DND-41 (cell line): ENCODE measurements at regions not wholly inside any gene's neighbourhood (a gene's known extent, or its start where the extent isn't known, plus 50 kb on each side); places are given as distances from the start of the nearest gene placed in this dataset.
"Not testable (repeated sequence)": the region's sequence is repeated elsewhere in the genome, so short reads cannot be mapped to it uniquely, and the experiment has no call there.

Source experiments
- ATAC-seq: fragments of 200-7000 bp; cut with Tn5 transposase; 3 replicates; pipeline ENCODE4 v1.9.1; 2021; ENCODE audit warnings: low read depth; ENCODE audit not compliant: insufficient read depth
- DNase-seq: peaks from one replicate; pipeline ENCODE4 v3.0.0-alpha.2; 2020
- H2AFZ ChIP-seq: 2 replicates; pipeline ENCODE4 v1.6.0; 2012; ENCODE audit warnings: low read depth, low read length
- H3K27ac ChIP-seq: 2 replicates; pipeline ENCODE4 v1.5.1; 2012; ENCODE audit warnings: low read length, inconsistent platforms
- H3K27me3 ChIP-seq: fragments of 200-600 bp; sonication (generic); 2 replicates; pipeline ENCODE4 v1.6.0; 2012; ENCODE audit warnings: low read length, mild to moderate bottlenecking, inconsistent platforms; ENCODE audit not compliant: insufficient read depth, poor library complexity
- H3K36me3 ChIP-seq: 2 replicates; pipeline ENCODE4 v1.5.1; 2012; ENCODE audit warnings: low read length, inconsistent platforms; ENCODE audit not compliant: insufficient read depth
- H3K4me1 ChIP-seq: 2 replicates; pipeline ENCODE4 v1.5.1; 2012; ENCODE audit warnings: mild to moderate bottlenecking, low read length; ENCODE audit not compliant: insufficient read depth
- H3K4me2 ChIP-seq: 2 replicates; pipeline ENCODE4 v1.6.0; 2012; ENCODE audit warnings: mild to moderate bottlenecking, moderate library complexity, low read length, inconsistent platforms; ENCODE audit not compliant: insufficient read depth
- H3K4me3 ChIP-seq, 2 experiments: fragments of 200-600 bp in 1 of 2; shearing (Covaris generic) in 1 of 2; 2 replicates each; pipeline ENCODE4 v1.5.1; 2012 to 2016; ENCODE audit warnings: inconsistent platforms in 2 of 2, low read length in 2 of 2, mild to moderate bottlenecking in 2 of 2, low read depth in 1 of 2, moderate library complexity in 1 of 2
- H3K79me2 ChIP-seq: 2 replicates; pipeline ENCODE4 v1.6.0; 2012; ENCODE audit warnings: low read length, inconsistent platforms; ENCODE audit not compliant: insufficient read depth
- H3K9ac ChIP-seq: 2 replicates; pipeline ENCODE4 v1.6.0; 2012; ENCODE audit warnings: low read depth, mild to moderate bottlenecking, inconsistent platforms, low read length, moderate library complexity
- H3K9me3 ChIP-seq: 2 replicates; pipeline ENCODE4 v1.5.1; 2012; ENCODE audit warnings: low read length, moderate library complexity, mild to moderate bottlenecking, inconsistent platforms; ENCODE audit not compliant: insufficient read depth, severe bottlenecking
- H4K20me1 ChIP-seq: 2 replicates; pipeline ENCODE4 v1.6.0; 2012; ENCODE audit warnings: low read length; ENCODE audit not compliant: insufficient read depth

DNA sequence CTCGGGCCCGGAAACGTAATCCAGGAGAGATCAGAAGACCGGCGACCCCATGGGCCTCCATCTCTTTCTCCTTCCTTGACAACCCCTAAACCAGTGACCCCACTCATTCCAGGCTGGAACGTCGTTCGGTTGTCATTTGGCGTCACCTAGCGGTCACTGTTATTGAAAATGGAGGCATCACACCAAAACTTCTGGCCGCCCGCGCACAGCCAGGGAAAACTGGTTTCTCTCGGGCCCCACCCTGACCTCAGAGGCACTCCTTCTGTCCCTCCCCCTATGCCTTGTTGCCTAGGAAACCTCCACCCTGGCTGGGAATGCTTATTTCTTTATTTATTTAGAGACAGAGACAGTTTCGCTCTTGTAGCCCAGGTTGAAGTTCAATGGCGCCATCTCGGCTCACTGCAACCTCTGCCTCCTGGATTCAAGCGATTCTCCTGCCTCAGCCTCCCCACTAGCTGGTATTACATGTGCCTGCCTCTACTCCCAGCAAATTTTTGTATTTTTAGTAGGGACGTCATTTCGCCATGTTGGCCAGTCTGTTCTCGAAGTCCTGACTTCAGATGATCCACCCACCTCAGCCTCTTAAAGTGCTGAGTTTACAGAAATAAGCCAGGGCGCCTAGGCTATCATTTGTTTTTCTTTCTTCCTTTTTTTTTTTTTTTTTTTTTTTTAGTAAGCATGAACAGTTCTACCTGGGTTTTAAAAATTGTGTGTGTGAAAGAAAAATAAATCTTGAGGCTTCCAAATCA, 2144.1 kb upstream of the TPTE start:
- ATAC-seq: peak; percentile 68
- H3K4me2 ChIP-seq, H3K27ac ChIP-seq, DNase-seq, H3K36me3 ChIP-seq, H2AFZ ChIP-seq, H4K20me1 ChIP-seq, H3K4me1 ChIP-seq, H3K79me2 ChIP-seq, H3K27me3 ChIP-seq, H3K9ac ChIP-seq, H3K4me3 ChIP-seq, H3K9me3 ChIP-seq: not testable (repeated sequence)

DNA sequence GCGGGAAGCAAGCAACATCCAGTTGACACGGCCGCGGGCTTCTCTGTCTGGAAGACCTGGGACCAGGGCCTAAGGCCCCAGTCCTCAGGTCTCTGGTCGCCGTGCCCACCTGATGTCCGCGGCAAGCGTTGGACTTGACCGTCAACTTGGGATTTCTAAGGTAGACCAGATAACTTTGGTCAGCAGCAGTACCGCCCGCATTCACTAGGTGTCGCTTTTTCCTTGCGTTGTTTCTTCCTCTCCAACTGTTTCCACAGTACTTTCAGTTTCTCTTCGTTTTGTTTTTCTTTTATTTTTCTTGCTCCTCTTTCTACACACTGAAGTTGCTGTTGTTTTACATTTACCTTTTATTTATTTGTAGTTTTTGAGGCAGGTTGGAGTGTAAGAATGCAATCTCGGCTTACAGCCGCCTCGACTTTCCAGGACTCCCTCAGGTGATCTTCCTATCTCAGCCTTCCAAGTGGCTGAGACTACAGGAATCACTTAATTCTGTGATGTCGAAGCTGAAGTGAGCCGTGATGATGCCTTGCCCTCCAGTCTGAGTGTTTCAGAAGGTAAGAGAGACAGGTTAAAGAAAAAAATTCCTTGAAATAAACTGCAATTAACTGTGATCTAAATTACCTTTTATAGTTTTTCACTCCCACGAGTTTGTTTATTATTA, 2140.8 kb upstream of the TPTE start:
- not testable (repeated sequence) for H3K27ac ChIP-seq, H3K36me3 ChIP-seq, H3K4me1 ChIP-seq, H3K4me2 ChIP-seq, DNase-seq, H3K9ac ChIP-seq, H3K4me3 ChIP-seq, H4K20me1 ChIP-seq, H3K27me3 ChIP-seq, H3K9me3 ChIP-seq, H2AFZ ChIP-seq, H3K79me2 ChIP-seq
- peak; percentile 24; the same call in 2 of the 3 replicates for ATAC-seq

DNA sequence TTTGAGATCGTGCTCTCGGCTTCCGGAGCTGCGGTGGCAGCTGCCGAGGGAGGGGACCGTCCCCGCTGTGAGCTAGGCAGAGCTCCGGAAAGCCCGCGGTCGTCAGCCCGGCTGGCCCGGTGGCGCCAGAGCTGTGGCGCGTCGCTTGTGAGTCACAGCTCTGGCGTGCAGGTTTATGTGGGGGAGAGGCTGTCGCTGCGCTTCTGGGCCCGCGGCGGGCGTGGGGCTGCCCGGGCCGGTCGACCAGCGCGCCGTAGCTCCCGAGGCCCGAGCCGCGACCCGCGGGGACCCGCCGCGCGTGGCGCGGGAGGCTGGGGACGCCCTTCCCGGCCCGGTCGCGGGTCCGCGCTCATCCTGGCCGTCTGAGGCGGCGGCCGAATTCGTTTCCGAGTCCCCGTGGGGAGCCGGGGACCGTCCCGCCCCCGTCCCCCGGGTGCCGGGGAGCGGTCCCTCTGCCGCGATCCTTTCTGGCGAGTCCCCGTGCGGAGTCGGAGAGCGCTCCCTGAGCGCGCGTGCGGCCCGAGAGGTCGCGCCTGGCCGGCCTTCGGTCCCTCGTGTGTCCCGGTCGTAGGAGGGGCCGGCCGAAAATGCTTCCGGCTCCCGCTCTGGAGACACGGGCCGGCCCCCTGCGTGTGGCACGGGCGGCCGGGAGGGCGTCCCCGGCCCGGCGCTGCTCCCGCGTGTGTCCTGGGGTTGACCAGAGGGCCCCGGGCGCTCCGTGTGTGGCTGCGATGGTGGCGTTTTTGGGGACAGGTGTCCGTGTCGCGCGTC, 2133.0 kb upstream of the TPTE start:
- not testable (repeated sequence) for H3K79me2 ChIP-seq
- peak; percentile 88 for ATAC-seq

GRCh38 chr21:8388940-8389238, 2132.5 kb upstream of the TPTE start:
- H3K36me3 ChIP-seq: not testable (repeated sequence)

More for the DNA sequence above, 2133.0 kb upstream of the TPTE start:
- not testable (repeated sequence) for H3K4me3 ChIP-seq, DNase-seq, H4K20me1 ChIP-seq, H3K4me2 ChIP-seq, H3K9ac ChIP-seq, H3K4me1 ChIP-seq, H3K36me3 ChIP-seq, H3K27me3 ChIP-seq, H3K9me3 ChIP-seq, H2AFZ ChIP-seq, H3K27ac ChIP-seq

GRCh38 chr21:8390550-8391171, 2130.7 kb upstream of the TPTE start:
- H3K36me3 ChIP-seq, H3K27me3 ChIP-seq, H3K4me3 ChIP-seq, H4K20me1 ChIP-seq, H3K9me3 ChIP-seq, H2AFZ ChIP-seq, H3K4me2 ChIP-seq, H3K79me2 ChIP-seq, ATAC-seq, DNase-seq, H3K9ac ChIP-seq, H3K27ac ChIP-seq, H3K4me1 ChIP-seq: not testable (repeated sequence)

More at GRCh38 chr21:8388940-8389238, 2132.5 kb upstream of the TPTE start:
- ATAC-seq, H3K9ac ChIP-seq, H3K4me2 ChIP-seq, H3K79me2 ChIP-seq, H3K4me1 ChIP-seq, H3K27ac ChIP-seq, H3K27me3 ChIP-seq, DNase-seq, H4K20me1 ChIP-seq, H3K4me3 ChIP-seq, H2AFZ ChIP-seq, H3K9me3 ChIP-seq: not testable (repeated sequence)

DNA sequence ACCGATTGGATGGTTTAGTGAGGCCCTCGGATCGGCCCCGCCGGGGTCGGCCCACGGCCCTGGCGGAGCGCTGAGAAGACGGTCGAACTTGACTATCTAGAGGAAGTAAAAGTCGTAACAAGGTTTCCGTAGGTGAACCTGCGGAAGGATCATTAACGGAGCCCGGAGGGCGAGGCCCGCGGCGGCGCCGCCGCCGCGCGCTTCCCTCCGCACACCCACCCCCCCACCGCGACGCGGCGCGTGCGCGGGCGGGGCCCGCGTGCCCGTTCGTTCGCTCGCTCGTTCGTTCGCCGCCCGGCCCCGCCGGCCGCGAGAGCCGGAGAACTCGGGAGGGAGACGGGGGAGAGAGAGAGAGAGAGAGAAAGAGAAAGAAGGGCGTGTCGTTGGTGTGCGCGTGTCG, 2127.0 kb upstream of the TPTE start:
- not testable (repeated sequence) for H3K4me3 ChIP-seq, H3K27ac ChIP-seq, H2AFZ ChIP-seq, DNase-seq, H3K79me2 ChIP-seq, H3K27me3 ChIP-seq, H4K20me1 ChIP-seq, H3K4me1 ChIP-seq, H3K9ac ChIP-seq, ATAC-seq, H3K4me2 ChIP-seq, H3K36me3 ChIP-seq, H3K9me3 ChIP-seq

- H3K4me3 ChIP-seq, DNase-seq, H3K9ac ChIP-seq, ATAC-seq, H2AFZ ChIP-seq, H3K27me3 ChIP-seq, H3K36me3 ChIP-seq, H4K20me1 ChIP-seq, H3K79me2 ChIP-seq, H3K27ac ChIP-seq, H3K4me1 ChIP-seq, H3K4me2 ChIP-seq, H3K9me3 ChIP-seq: not testable (repeated sequence)
Observed at GRCh38 chr21:8395992-8396391, 2125.4 kb upstream of the TPTE start.
